ENCODE measurements at regions not wholly inside any gene's neighbourhood (a gene's known extent, or its start where the extent isn't known, plus 50 kb on each side); places are given as distances from the start of the nearest gene placed in this dataset.

DNA sequence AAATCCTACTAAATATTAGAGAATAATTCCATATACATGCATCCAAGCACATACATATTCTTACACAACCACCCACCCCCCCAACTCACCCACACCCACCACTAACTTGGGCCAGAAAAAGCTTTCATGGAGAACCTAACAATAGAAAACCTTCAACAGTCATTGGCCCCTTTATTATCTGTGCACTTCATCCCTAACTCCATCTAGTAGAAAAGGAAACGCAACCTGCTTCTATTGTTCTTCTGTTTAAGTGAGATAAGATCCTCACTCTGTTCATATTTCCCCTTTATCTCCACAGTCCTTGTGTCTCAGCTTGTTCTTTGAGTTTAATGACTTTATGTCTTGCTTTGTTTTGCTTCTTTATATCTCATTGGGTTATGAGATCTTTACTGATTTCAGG, 1740.2 kb upstream of the CELF4 start:
- H3K9me3 ChIP-seq: no peaks in the 10 kb centered on the region
- intact Hi-C loops (cut with DNase I; ENCODE audit: low total_unique reads): no loop called here
- no peaks in the 10 kb centered on the region for H3K4me1 ChIP-seq
- TF ChIP-seq, protein P1, sequence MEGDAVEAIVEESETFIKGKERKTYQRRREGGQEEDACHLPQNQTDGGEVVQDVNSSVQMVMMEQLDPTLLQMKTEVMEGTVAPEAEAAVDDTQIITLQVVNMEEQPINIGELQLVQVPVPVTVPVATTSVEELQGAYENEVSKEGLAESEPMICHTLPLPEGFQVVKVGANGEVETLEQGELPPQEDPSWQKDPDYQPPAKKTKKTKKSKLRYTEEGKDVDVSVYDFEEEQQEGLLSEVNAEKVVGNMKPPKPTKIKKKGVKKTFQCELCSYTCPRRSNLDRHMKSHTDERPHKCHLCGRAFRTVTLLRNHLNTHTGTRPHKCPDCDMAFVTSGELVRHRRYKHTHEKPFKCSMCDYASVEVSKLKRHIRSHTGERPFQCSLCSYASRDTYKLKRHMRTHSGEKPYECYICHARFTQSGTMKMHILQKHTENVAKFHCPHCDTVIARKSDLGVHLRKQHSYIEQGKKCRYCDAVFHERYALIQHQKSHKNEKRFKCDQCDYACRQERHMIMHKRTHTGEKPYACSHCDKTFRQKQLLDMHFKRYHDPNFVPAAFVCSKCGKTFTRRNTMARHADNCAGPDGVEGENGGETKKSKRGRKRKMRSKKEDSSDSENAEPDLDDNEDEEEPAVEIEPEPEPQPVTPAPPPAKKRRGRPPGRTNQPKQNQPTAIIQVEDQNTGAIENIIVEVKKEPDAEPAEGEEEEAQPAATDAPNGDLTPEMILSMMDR (IDR thresholded peaks at IDR 0.05): no peak
- TF ChIP-seq POLR2A (IDR thresholded peaks at IDR 0.05): no peak
- H3K27me3 ChIP-seq: no peaks in the 10 kb centered on the region
- no peaks in the 10 kb centered on the region for H3K36me3 ChIP-seq (ENCODE audit: low read depth, missing control alignments)
- no peak for DNase-seq
- H3K4me3 ChIP-seq: no peak overlapping the region
- WGBS, 2 donors: 62 to 83% methylated on average over 1 of the region's 1 CpG
- H3K27ac ChIP-seq: no peak overlapping the region

DNA sequence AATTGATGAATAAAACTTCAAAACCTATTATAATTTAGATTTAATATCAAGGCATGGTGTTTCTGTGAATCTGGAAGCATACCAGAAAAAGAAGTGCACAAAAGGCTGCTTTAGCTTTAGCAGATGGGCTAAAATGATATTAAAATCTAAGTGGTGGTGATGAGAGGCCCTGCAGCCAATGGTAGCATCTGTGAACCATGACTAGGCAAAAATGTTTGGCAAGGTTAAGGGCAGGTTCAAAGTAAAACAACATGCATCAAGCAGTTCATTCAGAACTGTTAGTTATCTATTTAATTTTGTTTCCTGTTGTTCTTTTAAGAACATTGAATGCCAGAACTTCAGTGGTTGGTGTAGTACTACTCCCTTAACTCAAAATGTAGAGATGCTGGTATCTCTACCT, 1736.9 kb upstream of the CELF4 start:
- intact Hi-C loops (cut with DNase I; ENCODE audit: low total_unique reads): no loop called here
- Histone ChIP-seq H3K9me3 (no peaks in the 10 kb centered on the region), H3K4me1 (no peaks in the 10 kb centered on the region), H3K4me3 (no peak overlapping the region), H3K27me3 (no peaks in the 10 kb centered on the region), H3K36me3 (ENCODE audit: low read depth, missing control alignments) (no peaks in the 10 kb centered on the region), H3K27ac (no peak overlapping the region)
- no peak for DNase-seq
- TF ChIP-seq, protein P1 (IDR thresholded peaks at IDR 0.05): no peak
- no peak for TF ChIP-seq POLR2A (IDR thresholded peaks at IDR 0.05)

DNA sequence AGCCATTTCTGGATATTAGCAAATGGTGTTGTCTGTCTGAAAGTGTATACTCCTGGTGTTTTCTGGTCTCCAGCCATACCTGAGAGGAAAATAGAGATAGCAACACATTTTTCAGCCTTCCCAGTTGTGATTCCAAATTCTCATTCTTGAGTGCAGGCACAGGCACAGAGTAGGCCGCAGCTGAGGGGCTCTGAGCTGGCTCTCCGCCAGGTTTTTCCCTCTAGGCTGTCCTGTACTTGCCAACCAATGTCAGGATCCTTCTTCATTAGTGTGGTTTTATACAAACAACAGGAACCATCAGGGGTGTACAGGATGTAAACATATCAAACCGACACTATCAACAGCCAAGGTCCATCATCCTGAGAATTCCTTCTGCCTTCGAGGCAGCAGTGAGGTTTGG, 1733.6 kb upstream of the CELF4 start:
- Histone ChIP-seq H3K4me1 (no peaks in the 10 kb centered on the region), H3K4me3 (no peak overlapping the region), H3K9me3 (no peaks in the 10 kb centered on the region), H3K36me3 (ENCODE audit: low read depth, missing control alignments) (no peaks in the 10 kb centered on the region), H3K27ac (no peak overlapping the region), H3K27me3 (no peaks in the 10 kb centered on the region)
- no peak for DNase-seq
- TF ChIP-seq, protein P1 (IDR thresholded peaks at IDR 0.05): no peak
- TF ChIP-seq POLR2A (IDR thresholded peaks at IDR 0.05): no peak
- 70 to 74% methylated on average over 4 of the region's 4 CpGs for WGBS, 2 donors
- intact Hi-C loops (cut with DNase I; ENCODE audit: low total_unique reads): no loop called here

DNA sequence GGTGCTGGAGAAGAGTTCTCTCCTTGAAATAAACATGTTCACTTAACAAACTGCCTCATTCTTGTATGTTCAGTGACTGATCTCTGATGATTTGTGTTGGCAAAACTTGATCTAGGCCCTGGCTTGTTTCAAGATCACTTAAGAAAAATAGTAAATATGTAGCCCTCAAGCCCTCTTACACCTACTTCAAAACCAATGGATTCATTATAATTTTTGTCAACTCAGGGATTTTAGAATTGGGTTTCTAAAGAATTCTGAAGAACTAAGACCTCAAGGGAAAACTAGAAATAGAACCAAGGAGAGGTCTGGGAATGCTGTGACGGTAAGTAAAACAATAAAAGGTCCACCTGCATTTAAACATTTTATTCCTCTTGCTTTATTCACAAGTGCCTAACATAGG, 1731.6 kb upstream of the CELF4 start:
- no peaks in the 10 kb centered on the region for H3K36me3 ChIP-seq (ENCODE audit: low read depth, missing control alignments)
- no peaks in the 10 kb centered on the region for H3K9me3 ChIP-seq
- H3K27me3 ChIP-seq: no peaks in the 10 kb centered on the region
- no peak overlapping the region for H3K27ac ChIP-seq
- intact Hi-C loops (cut with DNase I; ENCODE audit: low total_unique reads): no loop called here
- H3K4me1 ChIP-seq: no peaks in the 10 kb centered on the region
- WGBS, 2 donors: 94 to 95% methylated on average over 1 of the region's 1 CpG
- no peak overlapping the region for H3K4me3 ChIP-seq
- no peak for TF ChIP-seq POLR2A (IDR thresholded peaks at IDR 0.05)
- no peak for DNase-seq

DNA sequence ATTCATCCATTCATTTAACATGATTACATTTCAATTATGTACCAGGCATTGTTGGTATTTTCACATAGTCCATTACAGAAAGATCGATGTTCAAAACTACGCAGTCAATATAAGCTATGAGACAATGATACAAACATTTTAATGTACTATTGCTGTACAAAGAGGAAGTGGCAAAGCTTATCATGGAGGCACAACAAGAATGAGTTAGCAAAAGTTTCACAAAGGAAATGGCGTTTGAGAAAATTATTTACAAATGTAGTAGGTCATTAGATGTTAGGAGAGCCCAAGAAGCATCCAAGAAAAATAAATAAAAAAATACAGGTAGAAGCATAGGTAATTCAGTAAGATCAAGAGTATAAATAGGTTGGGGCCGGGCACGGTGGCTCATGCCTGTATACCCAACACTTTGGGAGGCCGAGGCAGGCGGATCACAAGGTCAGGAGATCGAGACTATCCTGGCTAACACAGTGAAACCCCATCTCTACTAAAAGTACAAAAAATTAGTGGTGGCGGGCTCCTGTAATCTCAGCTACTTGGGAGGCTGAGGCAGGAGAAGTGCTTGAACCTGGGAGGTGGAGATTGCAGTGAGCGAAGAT, 1730.8 kb upstream of the CELF4 start:
- WGBS, 2 donors: 93% methylated on average over 10 of the region's 10 CpGs

More for the DNA sequence above, 1730.8 kb upstream of the CELF4 start:
- Histone ChIP-seq H3K4me1 (no peaks in the 10 kb centered on the region), H3K4me3 (no peak overlapping the region), H3K36me3 (ENCODE audit: low read depth, missing control alignments) (no peaks in the 10 kb centered on the region), H3K27me3 (no peaks in the 10 kb centered on the region), H3K9me3 (no peaks in the 10 kb centered on the region), H3K27ac (no peak overlapping the region)
- intact Hi-C loops (cut with DNase I; ENCODE audit: low total_unique reads): no loop called here
- no peak for TF ChIP-seq POLR2A (IDR thresholded peaks at IDR 0.05)
- TF ChIP-seq, protein P1 (IDR thresholded peaks at IDR 0.05): no peak
- no peak for DNase-seq

All from testis (tissue), 2 donors.